ENCODE measurements at regions not wholly inside any gene's neighbourhood (a gene's known extent, or its start where the extent isn't known, plus 50 kb on each side); places are given as distances from the start of the nearest gene placed in this dataset.

GRCh38 chr2:221077251-221077650 is 494.9 kb downstream of the EPHA4 start:
- TF ChIP-seq CTCF (IDR thresholded peaks at IDR 0.05) (no peak), USF2 (CRISPR knock-in tag; IDR thresholded peaks at IDR 0.05) (no peak), ATF2 (CRISPR knock-in tag; IDR thresholded peaks at IDR 0.05; ENCODE audit: borderline replicate concordance, low read depth) (no peak), FOXK1 (CRISPR knock-in tag; IDR thresholded peaks at IDR 0.05) (no peak), ZNF532 (CRISPR knock-in tag; IDR thresholded peaks at IDR 0.05; ENCODE audit: borderline replicate concordance) (no peak), ZNF232 (CRISPR knock-in tag; IDR thresholded peaks at IDR 0.05) (no peak), ZNF512 (CRISPR knock-in tag; IDR thresholded peaks at IDR 0.05; ENCODE audit: borderline replicate concordance) (no peak), ATF3 (CRISPR knock-in tag; conservative IDR thresholded peaks at IDR 0.05) (no peak), IRF2 (CRISPR knock-in tag; IDR thresholded peaks at IDR 0.05; ENCODE audit: borderline replicate concordance, low read depth) (no peak), ARID4B (CRISPR knock-in tag; IDR thresholded peaks at IDR 0.05; ENCODE audit: borderline replicate concordance) (no peak), NR3C1 (CRISPR knock-in tag; conservative IDR thresholded peaks at IDR 0.05; ENCODE audit: low read depth) (no peak), ZBTB43 (CRISPR knock-in tag; IDR thresholded peaks at IDR 0.05) (no peak), CREM (CRISPR knock-in tag; IDR thresholded peaks at IDR 0.05) (no peak), PREB (CRISPR knock-in tag; IDR thresholded peaks at IDR 0.05; ENCODE audit: borderline replicate concordance) (no peak)

Data from WTC11 (cell line).